Bone marrow (tissue), 2 donors: ENCODE measurements at regions not wholly inside any gene's neighbourhood (a gene's known extent, or its start where the extent isn't known, plus 50 kb on each side); places are given as distances from the start of the nearest gene placed in this dataset.

Source experiments
- DNase-seq, 2 donors: peaks; one replicate each; lab custom pipeline; 2025; lab: John Stamatoyannopoulos, UW

GRCh38 chr7:45455662-45456061 lies 118.5 kb upstream of the ADCY1 start:
- DNase-seq, result no peak

- DNase-seq, result no peak
These were observed 118.1 kb upstream of the ADCY1 start for GRCh38 chr7:45456105-45456504.

- DNase-seq, result no peak
These were observed 117.2 kb upstream of the ADCY1 start for GRCh38 chr7:45456747-45457524.

GRCh38 chr7:45457591-45457990 lies 116.6 kb upstream of the ADCY1 start:
- DNase-seq, result no peak

GRCh38 chr7:45459476-45459875 lies 114.7 kb upstream of the ADCY1 start:
- DNase-seq, result no peak

- no peak for DNase-seq
These were observed 113.8 kb upstream of the ADCY1 start for GRCh38 chr7:45460379-45460778.

- DNase-seq, result no peak
These were observed 113.1 kb upstream of the ADCY1 start for GRCh38 chr7:45461026-45461425.

GRCh38 chr7:45469103-45469502 lies 105.1 kb upstream of the ADCY1 start:
- no peak for DNase-seq

GRCh38 chr7:45470031-45470430 lies 104.1 kb upstream of the ADCY1 start:
- DNase-seq, result no peak

GRCh38 chr7:45479781-45480180 lies 94.4 kb upstream of the ADCY1 start:
- DNase-seq, result no peak

GRCh38 chr7:45482451-45482850 lies 91.7 kb upstream of the ADCY1 start:
- no peak for DNase-seq

- DNase-seq, result no peak
These were observed 90.1 kb upstream of the ADCY1 start for GRCh38 chr7:45484094-45484493.

GRCh38 chr7:45486575-45486974 lies 87.6 kb upstream of the ADCY1 start:
- DNase-seq, result no peak

GRCh38 chr7:45494885-45495284 lies 79.3 kb upstream of the ADCY1 start:
- DNase-seq, result no peak

- DNase-seq, result no peak
These were observed 78.5 kb upstream of the ADCY1 start for GRCh38 chr7:45495618-45496017.

GRCh38 chr7:45500257-45500656 lies 73.9 kb upstream of the ADCY1 start:
- no peak for DNase-seq

GRCh38 chr7:45501791-45502190 lies 72.4 kb upstream of the ADCY1 start:
- DNase-seq, result no peak

GRCh38 chr7:45506059-45506458 lies 68.1 kb upstream of the ADCY1 start:
- DNase-seq, result no peak

GRCh38 chr7:45509222-45509621 lies 64.9 kb upstream of the ADCY1 start:
- DNase-seq, result no peak

- no peak for DNase-seq
These were observed 62.2 kb upstream of the ADCY1 start for GRCh38 chr7:45511721-45512597.

- no peak for DNase-seq
These were observed 59.2 kb upstream of the ADCY1 start for GRCh38 chr7:45514944-45515343.

GRCh38 chr7:45515346-45515745 lies 58.8 kb upstream of the ADCY1 start:
- DNase-seq, result no peak
